Left lung (tissue), 4 donors: ENCODE measurements at regions not wholly inside any gene's neighbourhood (a gene's known extent, or its start where the extent isn't known, plus 50 kb on each side); places are given as distances from the start of the nearest gene placed in this dataset.

Experiments used
- ATAC-seq: fragments of 200-7000 bp; cut with Tn5 transposase; one replicate; pipeline ENCODE4 v1.9.1; 2020; ENCODE audit warnings: moderate library complexity
- DNase-seq, 4 donors: peaks; one replicate each; pipeline ENCODE4 v3.0.0-alpha.2; 2013 to 2020
- H3K27ac ChIP-seq, 2 donors: fragments of 200-600 bp; sonication (generic) in 1 of 2; one replicate each; pipeline versions ENCODE4 v1.5.0 to v1.8.0; 2020 to 2021
- H3K27me3 ChIP-seq, 2 donors: fragments of 200-600 bp; sonication (generic) in 1 of 2; one replicate each; pipeline versions ENCODE4 v1.5.0 to v1.8.0; 2020 to 2021
- H3K36me3 ChIP-seq, 2 donors: fragments of 200-600 bp; sonication (generic) in 1 of 2; one replicate each; pipeline versions ENCODE4 v1.5.0 to v1.8.0; 2020 to 2021
- H3K4me1 ChIP-seq, 2 donors: fragments of 200-600 bp; one replicate each; pipeline ENCODE4 v1.8.0; 2021
- H3K4me3 ChIP-seq, 2 donors: fragments of 200-600 bp; sonication (generic) in 1 of 2; one replicate each; pipeline versions ENCODE4 v1.5.0 to v1.8.0; 2020 to 2021; ENCODE audit warnings: mild to moderate bottlenecking in 1 of 2
- H3K9me3 ChIP-seq, 2 donors: fragments of 200-600 bp; sonication (generic) in 1 of 2; one replicate each; pipeline versions ENCODE4 v1.5.0 to v1.8.0; 2020 to 2021
- intact Hi-C, 2 donors: fragments of 100-400 bp; cut with DNase I; formaldehyde crosslinking; loops; one replicate each; pipeline versions ENCODE4 v1.11.2 to v1.14.2; 2022
- TF ChIP-seq, protein P1 (sequence below), 2 donors: fragments of 200-600 bp; sonication (generic) in 1 of 2; IDR thresholded peaks; one replicate each; pipeline versions ENCODE4 v1.5.0 to v1.8.0; 2021; ENCODE audit warnings: antibody characterized with exemption in 2 of 2
- donor health status: DM: no; HTN: yes; CAD: no.
- donor health status: DM: no; HTN: no; CAD: no.

DNA sequence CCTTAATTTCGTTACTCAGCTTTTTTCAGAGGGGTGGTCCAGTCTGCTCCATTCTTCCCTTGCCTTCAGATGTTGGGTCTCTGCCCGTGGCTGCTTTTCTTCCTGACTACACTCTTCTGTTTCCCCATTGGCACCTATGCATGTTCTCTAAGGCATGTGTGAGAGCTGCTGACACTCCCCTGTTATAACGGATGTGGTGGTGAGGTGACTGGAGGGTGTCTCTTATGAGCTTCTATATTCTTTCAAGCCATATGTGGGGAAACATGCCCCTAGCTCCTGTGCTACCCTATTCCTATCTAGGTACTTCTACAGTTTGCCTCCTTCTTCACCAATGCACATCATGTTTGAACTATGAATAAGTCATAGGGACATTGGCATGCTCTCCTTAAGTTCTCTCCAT is 643.2 kb downstream of the RPL10L start:
- no peaks in the 10 kb centered on the region for H3K4me1 ChIP-seq
- intact Hi-C loops: no loop called here
- H3K27ac ChIP-seq: no peak overlapping the region
- no peak for DNase-seq
- H3K9me3 ChIP-seq: peaks cover 0 to 17% of the 10 kb centered on the region in 2 donors
- ATAC-seq: no peak
- H3K36me3 ChIP-seq: no peaks in the 10 kb centered on the region
- H3K27me3 ChIP-seq: no peaks in the 10 kb centered on the region
- no peak overlapping the region for H3K4me3 ChIP-seq
- TF ChIP-seq, protein P1, sequence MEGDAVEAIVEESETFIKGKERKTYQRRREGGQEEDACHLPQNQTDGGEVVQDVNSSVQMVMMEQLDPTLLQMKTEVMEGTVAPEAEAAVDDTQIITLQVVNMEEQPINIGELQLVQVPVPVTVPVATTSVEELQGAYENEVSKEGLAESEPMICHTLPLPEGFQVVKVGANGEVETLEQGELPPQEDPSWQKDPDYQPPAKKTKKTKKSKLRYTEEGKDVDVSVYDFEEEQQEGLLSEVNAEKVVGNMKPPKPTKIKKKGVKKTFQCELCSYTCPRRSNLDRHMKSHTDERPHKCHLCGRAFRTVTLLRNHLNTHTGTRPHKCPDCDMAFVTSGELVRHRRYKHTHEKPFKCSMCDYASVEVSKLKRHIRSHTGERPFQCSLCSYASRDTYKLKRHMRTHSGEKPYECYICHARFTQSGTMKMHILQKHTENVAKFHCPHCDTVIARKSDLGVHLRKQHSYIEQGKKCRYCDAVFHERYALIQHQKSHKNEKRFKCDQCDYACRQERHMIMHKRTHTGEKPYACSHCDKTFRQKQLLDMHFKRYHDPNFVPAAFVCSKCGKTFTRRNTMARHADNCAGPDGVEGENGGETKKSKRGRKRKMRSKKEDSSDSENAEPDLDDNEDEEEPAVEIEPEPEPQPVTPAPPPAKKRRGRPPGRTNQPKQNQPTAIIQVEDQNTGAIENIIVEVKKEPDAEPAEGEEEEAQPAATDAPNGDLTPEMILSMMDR (IDR thresholded peaks at IDR 0.05): no peak

DNA sequence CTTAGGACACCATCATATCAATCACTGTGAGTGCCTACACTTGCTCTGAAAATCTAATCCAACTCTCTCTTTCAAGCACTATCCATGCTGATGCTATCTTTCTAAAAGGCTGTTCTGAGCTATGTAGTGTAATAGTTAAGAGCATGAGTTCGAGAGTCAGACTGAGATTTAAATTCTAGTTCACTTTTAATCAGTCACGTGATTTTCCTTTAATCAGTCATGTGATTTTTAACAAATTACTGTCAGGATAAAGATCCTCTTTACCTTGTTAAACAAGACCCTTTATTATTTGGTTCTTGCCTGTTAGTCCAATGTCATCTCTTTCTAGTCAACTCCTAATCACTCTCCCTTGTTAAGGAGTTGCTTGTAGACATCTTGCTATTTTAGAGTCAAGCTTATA is 653.0 kb downstream of the RPL10L start:
- H3K27me3 ChIP-seq: no peaks in the 10 kb centered on the region
- intact Hi-C loops: no loop called here
- H3K4me1 ChIP-seq: no peaks in the 10 kb centered on the region
- H3K36me3 ChIP-seq: no peaks in the 10 kb centered on the region
- no peak overlapping the region for H3K4me3 ChIP-seq
- H3K9me3 ChIP-seq: peaks cover 0 to 9% of the 10 kb centered on the region in 2 donors
- H3K27ac ChIP-seq: no peak overlapping the region
- DNase-seq (no peak), ATAC-seq (no peak)
- TF ChIP-seq, protein P1 (IDR thresholded peaks at IDR 0.05): no peak

DNA sequence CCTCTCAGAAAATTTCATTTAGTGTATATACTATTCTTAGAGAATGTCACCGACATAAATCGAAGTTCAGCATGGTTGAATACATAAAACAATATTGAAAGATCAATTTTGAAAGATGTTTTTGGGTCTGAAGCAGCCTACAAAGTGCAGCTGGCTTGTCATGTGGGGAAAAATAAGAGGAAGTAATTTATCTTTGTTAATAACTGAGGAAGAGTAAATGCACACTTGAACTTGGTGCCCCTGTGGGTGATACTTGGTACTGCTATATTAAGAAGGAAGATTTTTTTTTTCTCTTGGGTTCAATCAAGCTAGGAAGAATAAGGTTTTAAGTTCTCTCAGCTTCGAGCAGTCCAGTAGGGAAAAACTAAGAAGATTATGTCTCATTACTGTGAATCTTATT is 661.3 kb downstream of the RPL10L start:
- Histone ChIP-seq H3K27ac (no peak overlapping the region), H3K4me3 (no peak overlapping the region), H3K27me3 (no peaks in the 10 kb centered on the region), H3K36me3 (no peaks in the 10 kb centered on the region), H3K4me1 (no peaks in the 10 kb centered on the region), H3K9me3 (peaks cover 0 to 14% of the 10 kb centered on the region in 2 donors)
- intact Hi-C loops: no loop called here
- TF ChIP-seq, protein P1 (IDR thresholded peaks at IDR 0.05): no peak
- ATAC-seq: no peak
- no peak for DNase-seq

DNA sequence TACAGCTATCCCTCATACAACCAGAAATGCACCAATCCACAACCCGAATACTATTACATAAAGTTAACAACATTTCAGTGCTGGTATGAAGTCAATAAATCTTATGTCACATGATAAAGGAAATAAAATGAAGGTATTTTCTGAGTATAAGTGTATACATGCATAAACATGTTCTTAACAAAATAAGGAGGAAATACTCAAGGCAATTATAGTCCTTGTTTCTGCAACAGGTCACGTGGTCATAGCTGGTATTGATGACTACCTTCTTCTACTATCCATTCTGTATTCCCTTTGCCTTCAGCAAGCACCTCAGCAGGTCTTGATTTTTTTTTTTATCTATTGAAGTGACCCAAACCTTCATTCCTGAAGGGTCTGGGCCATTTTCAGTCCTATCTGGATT is 675.6 kb downstream of the RPL10L start:
- H3K27ac ChIP-seq: no peak overlapping the region
- intact Hi-C loops: no loop called here
- no peaks in the 10 kb centered on the region for H3K27me3 ChIP-seq
- no peaks in the 10 kb centered on the region for H3K4me1 ChIP-seq
- peaks cover 0 to 18% of the 10 kb centered on the region in 2 donors for H3K9me3 ChIP-seq
- H3K4me3 ChIP-seq: no peak overlapping the region
- TF ChIP-seq, protein P1 (IDR thresholded peaks at IDR 0.05): no peak
- H3K36me3 ChIP-seq: no peaks in the 10 kb centered on the region
- DNase-seq (no peak), ATAC-seq (no peak)

DNA sequence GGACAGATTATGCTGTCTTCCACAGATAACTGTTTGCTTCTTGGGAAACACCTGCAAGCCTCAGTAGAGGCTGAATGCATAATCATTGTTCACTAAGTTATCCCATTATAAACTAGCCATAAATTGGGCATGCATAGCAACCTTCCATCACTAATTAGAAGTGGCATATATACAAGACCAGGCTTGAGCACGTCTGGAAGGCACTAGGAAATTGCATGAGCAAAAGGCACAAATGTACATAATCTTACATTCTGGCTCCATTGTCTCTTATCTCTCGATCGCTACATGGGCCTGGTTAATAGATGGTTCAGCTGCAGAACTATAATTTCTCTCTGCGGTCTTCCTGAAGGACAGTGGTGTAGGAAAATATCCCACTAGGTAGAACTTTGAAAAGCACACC is 679.2 kb downstream of the RPL10L start:
- Histone ChIP-seq H3K27me3 (no peaks in the 10 kb centered on the region), H3K9me3 (peaks cover 0 to 13% of the 10 kb centered on the region in 2 donors), H3K36me3 (no peaks in the 10 kb centered on the region), H3K4me1 (no peaks in the 10 kb centered on the region), H3K4me3 (no peak overlapping the region), H3K27ac (no peak overlapping the region)
- TF ChIP-seq, protein P1 (IDR thresholded peaks at IDR 0.05): no peak
- ATAC-seq: no peak
- intact Hi-C loops: no loop called here
- no peak for DNase-seq
